Activated naive CD8-positive, alpha-beta T cell treated with anti-CD3 and anti-CD28 coated beads, Interleukin-2, amount 50 U/mL, for 24 hours (primary cell): ENCODE measurements at regions not wholly inside any gene's neighbourhood (a gene's known extent, or its start where the extent isn't known, plus 50 kb on each side); places are given as distances from the start of the nearest gene placed in this dataset.
A peak's percentile ranks its signal among the peaks of the same experiment; 100 is the strongest.

Experiments used
- ATAC-seq: fragments of 150-1000 bp; cut with Tn5 transposase; one replicate; pipeline ENCODE4 v1.10.0; 2021
- DNase-seq: peaks from one replicate; pipeline ENCODE4 v3.0.0; 2021
- H3K27ac Mint-ChIP-seq: one replicate; pipeline ENCODE4 v1.8.0; 2021; ENCODE audit warnings: mild to moderate bottlenecking, mixed read lengths
- H3K27me3 Mint-ChIP-seq: one replicate; pipeline ENCODE4 v1.8.0; 2021; ENCODE audit warnings: mixed read lengths
- H3K36me3 Mint-ChIP-seq: one replicate; pipeline ENCODE4 v1.8.0; 2021; ENCODE audit warnings: low read depth, mixed read lengths
- H3K4me1 Mint-ChIP-seq: one replicate; pipeline ENCODE4 v1.8.0; 2021; ENCODE audit warnings: mixed read lengths
- H3K4me3 Mint-ChIP-seq: one replicate; pipeline ENCODE4 v1.8.0; 2021; ENCODE audit warnings: mild to moderate bottlenecking, moderate library complexity, mixed read lengths
- H3K9me3 Mint-ChIP-seq: one replicate; pipeline ENCODE4 v1.8.0; 2021; ENCODE audit warnings: mixed read lengths

- H3K36me3 Mint-ChIP-seq, result no peaks in the 10 kb centered on the region
- no peaks in the 10 kb centered on the region for H3K27me3 Mint-ChIP-seq
- DNase-seq (no peak), ATAC-seq (no peak)
- no peak overlapping the region for H3K4me3 Mint-ChIP-seq
- no peak overlapping the region for H3K27ac Mint-ChIP-seq
- H3K4me1 Mint-ChIP-seq, result no peaks in the 10 kb centered on the region
- no peaks in the 10 kb centered on the region for H3K9me3 Mint-ChIP-seq
Observed at GRCh38 chr10:128854963-128855362, 612.1 kb upstream of the MGMT start.

GRCh38 chr10:128855618-128856428 is 611.2 kb upstream of the MGMT start:
- Mint-ChIP-seq H3K9me3 (no peaks in the 10 kb centered on the region), H3K4me3 (no peak overlapping the region), H3K27ac (no peak overlapping the region), H3K27me3 (no peaks in the 10 kb centered on the region), H3K36me3 (no peaks in the 10 kb centered on the region), H3K4me1 (no peaks in the 10 kb centered on the region)
- ATAC-seq (no peak), DNase-seq (no peak)

- no peaks in the 10 kb centered on the region for H3K4me1 Mint-ChIP-seq
- DNase-seq (peak; percentile 25), ATAC-seq (no peak)
- no peaks in the 10 kb centered on the region for H3K9me3 Mint-ChIP-seq
- H3K4me3 Mint-ChIP-seq, result no peak overlapping the region
- H3K36me3 Mint-ChIP-seq, result no peaks in the 10 kb centered on the region
- H3K27me3 Mint-ChIP-seq, result no peaks in the 10 kb centered on the region
- H3K27ac Mint-ChIP-seq, result no peak overlapping the region
Observed at GRCh38 chr10:128859738-128860386, 607.2 kb upstream of the MGMT start.

GRCh38 chr10:128860574-128860973 is 606.5 kb upstream of the MGMT start:
- ATAC-seq (no peak), DNase-seq (no peak)
- Mint-ChIP-seq H3K9me3 (no peaks in the 10 kb centered on the region), H3K27ac (no peak overlapping the region), H3K27me3 (no peaks in the 10 kb centered on the region), H3K36me3 (no peaks in the 10 kb centered on the region), H3K4me3 (no peak overlapping the region), H3K4me1 (no peaks in the 10 kb centered on the region)

- DNase-seq (no peak), ATAC-seq (no peak)
- Mint-ChIP-seq H3K4me1 (no peaks in the 10 kb centered on the region), H3K4me3 (no peak overlapping the region), H3K27me3 (no peaks in the 10 kb centered on the region), H3K27ac (no peak overlapping the region), H3K36me3 (no peaks in the 10 kb centered on the region), H3K9me3 (no peaks in the 10 kb centered on the region)
Observed at GRCh38 chr10:128861018-128861901, 605.8 kb upstream of the MGMT start.

GRCh38 chr10:128863411-128863810 is 603.6 kb upstream of the MGMT start:
- no peak for DNase-seq
- H3K4me3 Mint-ChIP-seq, result no peak overlapping the region
- H3K27me3 Mint-ChIP-seq, result no peaks in the 10 kb centered on the region
- ATAC-seq, result no peak
- no peaks in the 10 kb centered on the region for H3K4me1 Mint-ChIP-seq
- no peaks in the 10 kb centered on the region for H3K9me3 Mint-ChIP-seq
- no peaks in the 10 kb centered on the region for H3K36me3 Mint-ChIP-seq
- no peak overlapping the region for H3K27ac Mint-ChIP-seq

- Mint-ChIP-seq H3K36me3 (no peaks in the 10 kb centered on the region), H3K27ac (no peak overlapping the region), H3K27me3 (no peaks in the 10 kb centered on the region), H3K9me3 (no peaks in the 10 kb centered on the region), H3K4me1 (no peaks in the 10 kb centered on the region), H3K4me3 (no peak overlapping the region)
- ATAC-seq, result peak; percentile 15
- DNase-seq, result no peak
Observed at GRCh38 chr10:128863823-128864405, 603.1 kb upstream of the MGMT start.

- H3K4me3 Mint-ChIP-seq, result no peak overlapping the region
- no peaks in the 10 kb centered on the region for H3K4me1 Mint-ChIP-seq
- H3K9me3 Mint-ChIP-seq, result no peaks in the 10 kb centered on the region
- ATAC-seq (no peak), DNase-seq (no peak)
- H3K36me3 Mint-ChIP-seq, result no peaks in the 10 kb centered on the region
- H3K27me3 Mint-ChIP-seq, result no peaks in the 10 kb centered on the region
- H3K27ac Mint-ChIP-seq, result no peak overlapping the region
Observed at GRCh38 chr10:128864554-128865295, 602.3 kb upstream of the MGMT start.

GRCh38 chr10:128865436-128866195 is 601.4 kb upstream of the MGMT start:
- no peaks in the 10 kb centered on the region for H3K9me3 Mint-ChIP-seq
- no peak for DNase-seq
- no peak for ATAC-seq
- H3K27ac Mint-ChIP-seq, result no peak overlapping the region
- H3K4me1 Mint-ChIP-seq, result no peaks in the 10 kb centered on the region
- no peaks in the 10 kb centered on the region for H3K27me3 Mint-ChIP-seq
- H3K4me3 Mint-ChIP-seq, result no peak overlapping the region
- no peaks in the 10 kb centered on the region for H3K36me3 Mint-ChIP-seq

- Mint-ChIP-seq H3K27me3 (no peaks in the 10 kb centered on the region), H3K4me3 (no peak overlapping the region), H3K4me1 (no peaks in the 10 kb centered on the region), H3K9me3 (no peaks in the 10 kb centered on the region), H3K27ac (no peak overlapping the region), H3K36me3 (no peaks in the 10 kb centered on the region)
- DNase-seq, result no peak
- ATAC-seq, result no peak
Observed at GRCh38 chr10:128866551-128866950, 600.5 kb upstream of the MGMT start.

GRCh38 chr10:128867210-128867609 is 599.8 kb upstream of the MGMT start:
- Mint-ChIP-seq H3K9me3 (no peaks in the 10 kb centered on the region), H3K27ac (no peak overlapping the region), H3K4me1 (no peaks in the 10 kb centered on the region), H3K4me3 (no peak overlapping the region), H3K27me3 (no peaks in the 10 kb centered on the region), H3K36me3 (no peaks in the 10 kb centered on the region)
- DNase-seq (no peak), ATAC-seq (no peak)

GRCh38 chr10:128867819-128868218 is 599.2 kb upstream of the MGMT start:
- ATAC-seq (no peak), DNase-seq (no peak)
- Mint-ChIP-seq H3K36me3 (no peaks in the 10 kb centered on the region), H3K9me3 (no peaks in the 10 kb centered on the region), H3K4me3 (no peak overlapping the region), H3K27ac (no peak overlapping the region), H3K4me1 (no peaks in the 10 kb centered on the region), H3K27me3 (no peaks in the 10 kb centered on the region)

GRCh38 chr10:128868481-128868880 is 598.6 kb upstream of the MGMT start:
- Mint-ChIP-seq H3K27ac (no peak overlapping the region), H3K9me3 (no peaks in the 10 kb centered on the region)
- DNase-seq, result no peak

More at GRCh38 chr10:128868481-128868880, 598.6 kb upstream of the MGMT start:
- no peaks in the 10 kb centered on the region for H3K27me3 Mint-ChIP-seq
- no peak overlapping the region for H3K4me3 Mint-ChIP-seq
- ATAC-seq, result no peak
- no peaks in the 10 kb centered on the region for H3K36me3 Mint-ChIP-seq
- no peaks in the 10 kb centered on the region for H3K4me1 Mint-ChIP-seq
